ENCODE measurements at regions not wholly inside any gene's neighbourhood (a gene's known extent, or its start where the extent isn't known, plus 50 kb on each side); places are given as distances from the start of the nearest gene placed in this dataset.

DNA sequence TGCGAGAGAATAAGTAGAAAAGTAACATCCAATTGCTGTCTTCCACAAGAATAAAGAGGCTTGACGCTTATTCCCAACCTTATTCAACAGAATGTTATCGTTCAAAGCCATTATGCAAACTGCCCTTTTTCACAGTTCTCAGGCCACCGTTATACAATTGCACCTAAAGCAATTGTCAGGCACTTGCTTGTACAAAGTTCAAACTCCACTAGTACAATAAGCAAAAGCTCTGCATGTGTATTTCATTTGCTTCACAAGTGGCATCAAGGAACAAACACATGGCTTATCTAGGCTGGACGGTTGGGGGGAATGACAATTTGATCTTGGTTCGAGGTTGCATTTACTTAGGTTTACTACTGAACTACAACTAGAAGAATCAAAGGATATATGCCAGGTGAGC is 815.6 kb downstream of the EFNB2 start:
- no peaks in the 10 kb centered on the region for H3K36me3 ChIP-seq
- TF ChIP-seq, protein P1, sequence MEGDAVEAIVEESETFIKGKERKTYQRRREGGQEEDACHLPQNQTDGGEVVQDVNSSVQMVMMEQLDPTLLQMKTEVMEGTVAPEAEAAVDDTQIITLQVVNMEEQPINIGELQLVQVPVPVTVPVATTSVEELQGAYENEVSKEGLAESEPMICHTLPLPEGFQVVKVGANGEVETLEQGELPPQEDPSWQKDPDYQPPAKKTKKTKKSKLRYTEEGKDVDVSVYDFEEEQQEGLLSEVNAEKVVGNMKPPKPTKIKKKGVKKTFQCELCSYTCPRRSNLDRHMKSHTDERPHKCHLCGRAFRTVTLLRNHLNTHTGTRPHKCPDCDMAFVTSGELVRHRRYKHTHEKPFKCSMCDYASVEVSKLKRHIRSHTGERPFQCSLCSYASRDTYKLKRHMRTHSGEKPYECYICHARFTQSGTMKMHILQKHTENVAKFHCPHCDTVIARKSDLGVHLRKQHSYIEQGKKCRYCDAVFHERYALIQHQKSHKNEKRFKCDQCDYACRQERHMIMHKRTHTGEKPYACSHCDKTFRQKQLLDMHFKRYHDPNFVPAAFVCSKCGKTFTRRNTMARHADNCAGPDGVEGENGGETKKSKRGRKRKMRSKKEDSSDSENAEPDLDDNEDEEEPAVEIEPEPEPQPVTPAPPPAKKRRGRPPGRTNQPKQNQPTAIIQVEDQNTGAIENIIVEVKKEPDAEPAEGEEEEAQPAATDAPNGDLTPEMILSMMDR (IDR thresholded peaks at IDR 0.05; ENCODE audit: low read depth, low read length) = no peak
- H3K4me3 ChIP-seq (ENCODE audit: low read depth, low read length) = no peak overlapping the region
- H3K27ac ChIP-seq = no peak overlapping the region
- no peaks in the 10 kb centered on the region for H3K9me3 ChIP-seq (ENCODE audit: severe bottlenecking)
- no peaks in the 10 kb centered on the region for H3K27me3 ChIP-seq (ENCODE audit: insufficient read depth, low read depth, severe bottlenecking)
- DNase-seq = no peak

DNA sequence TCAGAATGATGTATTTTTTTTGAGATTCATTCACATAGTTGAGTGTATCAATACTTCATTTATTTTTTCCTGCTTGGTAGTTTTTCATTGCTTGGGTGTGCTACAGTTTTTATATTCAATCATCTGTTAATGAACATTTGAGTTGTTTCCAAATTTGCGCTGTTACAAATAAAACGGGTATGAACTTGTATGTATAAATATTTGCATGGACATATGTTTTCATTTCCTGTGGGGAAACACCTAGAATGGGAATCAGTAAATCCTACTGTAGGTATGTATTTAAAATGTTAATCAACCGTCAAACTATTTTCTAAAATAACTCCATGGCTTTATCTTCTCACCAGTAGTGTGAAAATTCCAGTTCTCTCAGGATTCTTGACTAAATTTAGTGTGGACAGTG is 826.3 kb downstream of the EFNB2 start:
- H3K9me3 ChIP-seq (ENCODE audit: severe bottlenecking) = no peaks in the 10 kb centered on the region
- H3K36me3 ChIP-seq = no peaks in the 10 kb centered on the region
- TF ChIP-seq, protein P1 (IDR thresholded peaks at IDR 0.05; ENCODE audit: low read depth, low read length) = no peak
- DNase-seq = no peak
- no peak overlapping the region for H3K27ac ChIP-seq
- no peak overlapping the region for H3K4me3 ChIP-seq (ENCODE audit: low read depth, low read length)
- no peaks in the 10 kb centered on the region for H3K27me3 ChIP-seq (ENCODE audit: insufficient read depth, low read depth, severe bottlenecking)

DNA sequence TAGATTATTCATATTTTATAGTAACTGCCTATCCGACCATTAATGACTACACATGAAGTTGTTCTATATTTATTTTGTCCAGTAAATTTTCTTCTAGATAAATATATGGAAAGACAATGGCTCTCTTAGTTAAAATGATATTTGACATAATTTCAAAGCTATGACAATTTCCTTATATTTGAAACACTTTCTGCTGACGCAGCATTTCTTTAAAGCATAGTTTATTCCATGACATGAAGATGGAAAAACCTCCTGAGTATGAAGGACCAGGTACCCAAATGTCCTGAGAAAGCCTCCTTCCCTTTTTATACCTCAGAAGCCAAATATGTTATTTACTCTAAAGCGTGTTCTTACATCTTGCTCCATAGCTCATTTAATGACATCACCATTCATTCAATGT is 831.6 kb downstream of the EFNB2 start:
- no peak for DNase-seq
- H3K27ac ChIP-seq = no peak overlapping the region
- TF ChIP-seq, protein P1 (IDR thresholded peaks at IDR 0.05; ENCODE audit: low read depth, low read length) = no peak
- no peaks in the 10 kb centered on the region for H3K9me3 ChIP-seq (ENCODE audit: severe bottlenecking)
- H3K27me3 ChIP-seq (ENCODE audit: insufficient read depth, low read depth, severe bottlenecking) = no peaks in the 10 kb centered on the region
- no peak overlapping the region for H3K4me3 ChIP-seq (ENCODE audit: low read depth, low read length)
- no peaks in the 10 kb centered on the region for H3K36me3 ChIP-seq

DNA sequence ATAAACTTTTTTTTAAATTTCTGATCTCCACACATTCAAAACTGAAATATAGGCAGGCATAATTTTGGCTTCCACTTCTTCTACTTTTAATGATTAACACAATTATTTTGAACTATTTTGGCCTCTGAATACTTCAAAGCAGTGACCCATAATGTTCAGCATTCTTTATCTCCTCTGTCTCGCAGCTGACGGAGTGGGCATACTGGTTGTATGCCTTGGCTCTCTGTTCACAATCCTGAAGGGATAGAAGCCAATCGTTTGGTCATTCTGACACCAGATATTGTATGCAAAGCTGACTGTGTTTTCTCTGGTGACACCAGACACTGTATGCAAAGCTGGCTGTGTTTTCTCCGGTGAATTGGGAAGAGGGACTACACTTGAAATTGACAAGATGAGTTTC is 833.0 kb downstream of the EFNB2 start:
- DNase-seq = no peak
- TF ChIP-seq, protein P1 (IDR thresholded peaks at IDR 0.05; ENCODE audit: low read depth, low read length) = no peak
- H3K27ac ChIP-seq = no peak overlapping the region
- H3K36me3 ChIP-seq = no peaks in the 10 kb centered on the region
- H3K27me3 ChIP-seq (ENCODE audit: insufficient read depth, low read depth, severe bottlenecking) = no peaks in the 10 kb centered on the region
- H3K4me3 ChIP-seq (ENCODE audit: low read depth, low read length) = no peak overlapping the region
- no peaks in the 10 kb centered on the region for H3K9me3 ChIP-seq (ENCODE audit: severe bottlenecking)

DNA sequence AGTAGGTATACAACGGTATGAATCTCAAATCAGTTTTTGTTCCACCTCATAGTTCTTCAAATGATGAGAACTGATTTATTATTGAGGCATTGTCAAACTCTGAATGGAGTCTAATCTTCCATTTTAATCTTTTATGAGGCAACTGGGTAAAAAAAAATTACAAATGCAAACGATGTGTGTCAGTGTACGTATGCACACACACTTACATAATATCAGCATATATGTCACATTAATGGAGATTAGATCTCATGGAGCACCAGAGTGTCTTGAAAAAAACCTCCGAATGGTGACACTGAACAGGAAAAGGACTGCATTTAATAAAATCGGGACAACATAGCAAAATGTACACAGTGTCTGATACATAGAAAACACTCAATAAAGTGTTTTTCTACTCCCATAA is 842.7 kb downstream of the EFNB2 start:
- Histone ChIP-seq H3K9me3 (ENCODE audit: severe bottlenecking) (no peaks in the 10 kb centered on the region), H3K27ac (no peak overlapping the region), H3K36me3 (no peaks in the 10 kb centered on the region), H3K27me3 (ENCODE audit: insufficient read depth, low read depth, severe bottlenecking) (no peaks in the 10 kb centered on the region), H3K4me3 (ENCODE audit: low read depth, low read length) (no peak overlapping the region)
- TF ChIP-seq, protein P1 (IDR thresholded peaks at IDR 0.05; ENCODE audit: low read depth, low read length) = no peak
- no peak for DNase-seq

DNA sequence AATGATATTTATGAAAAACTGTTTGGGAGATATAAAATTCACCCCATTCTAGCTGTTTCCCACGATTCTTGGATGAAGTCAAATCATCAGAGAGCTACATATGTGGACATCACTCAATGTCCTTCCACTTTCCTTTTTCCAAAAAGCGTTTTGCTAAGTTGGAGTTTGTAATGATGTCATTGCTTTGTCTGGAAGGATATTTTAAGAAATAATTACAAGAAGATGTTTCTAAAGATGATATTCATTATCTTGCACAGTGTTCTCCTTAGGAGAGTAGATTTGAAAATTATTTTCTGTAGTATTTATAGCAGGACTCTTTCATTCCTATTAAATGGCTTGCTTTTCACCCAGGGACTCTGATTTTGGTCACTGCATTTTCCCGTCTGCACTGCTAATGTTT is 851.2 kb downstream of the EFNB2 start:
- Histone ChIP-seq H3K27me3 (ENCODE audit: insufficient read depth, low read depth, severe bottlenecking) (no peaks in the 10 kb centered on the region), H3K4me3 (ENCODE audit: low read depth, low read length) (no peak overlapping the region), H3K36me3 (no peaks in the 10 kb centered on the region), H3K27ac (no peak overlapping the region), H3K9me3 (ENCODE audit: severe bottlenecking) (no peaks in the 10 kb centered on the region)
- TF ChIP-seq, protein P1 (IDR thresholded peaks at IDR 0.05; ENCODE audit: low read depth, low read length) = no peak
- no peak for DNase-seq
